Activated CD4-positive, alpha-beta T cell treated with anti-CD3 and anti-CD28 coated beads, Interleukin-2, amount 10 ng/mL, durations not matched to agents 7 days and 5 days (primary cell): ENCODE measurements at regions not wholly inside any gene's neighbourhood (a gene's known extent, or its start where the extent isn't known, plus 50 kb on each side); places are given as distances from the start of the nearest gene placed in this dataset.
"Not testable (repeated sequence)": the region's sequence is repeated elsewhere in the genome, so short reads cannot be mapped to it uniquely, and the experiment has no call there.

ENCODE experiments used
- CTCF ChIA-PET: fragments of 350-600 bp; sonication (Branson Sonifier 250); formaldehyde crosslinking; loops from one replicate; lab custom pipeline; 2021; ENCODE audit warnings: antibody characterized with exemption; lab: Charles Lee
- POLR2A ChIA-PET: fragments of 350-600 bp; sonication (Branson Sonifier 250); formaldehyde crosslinking; loops from one replicate; lab custom pipeline; 2021; ENCODE audit warnings: antibody characterized with exemption; lab: Charles Lee
- DNase-seq: peaks from one replicate; pipeline ENCODE4 v3.0.0-alpha.2; 2020
- H3K27ac Mint-ChIP-seq: one replicate; pipeline ENCODE4 v1.8.0; 2021; ENCODE audit warnings: mild to moderate bottlenecking, moderate library complexity, mixed read lengths
- H3K27me3 Mint-ChIP-seq: one replicate; pipeline ENCODE4 v1.8.0; 2021; ENCODE audit warnings: mixed read lengths
- H3K36me3 Mint-ChIP-seq: one replicate; pipeline ENCODE4 v1.8.0; 2021; ENCODE audit warnings: low read depth, mixed read lengths
- H3K4me1 Mint-ChIP-seq: one replicate; pipeline ENCODE4 v1.8.0; 2021; ENCODE audit warnings: mixed read lengths
- H3K4me3 Mint-ChIP-seq: one replicate; pipeline ENCODE4 v1.8.0; 2021; ENCODE audit warnings: mild to moderate bottlenecking, moderate library complexity, mixed read lengths
- H3K9me3 Mint-ChIP-seq: one replicate; pipeline ENCODE4 v1.8.0; 2021; ENCODE audit warnings: mixed read lengths

- no peaks in the 10 kb centered on the region for H3K27me3 Mint-ChIP-seq
- H3K4me3 Mint-ChIP-seq, result no peak overlapping the region
- CTCF ChIA-PET, result no interaction called here
- H3K4me1 Mint-ChIP-seq, result no peaks in the 10 kb centered on the region
- POLR2A ChIA-PET, result no interaction called here
- DNase-seq, result no peak
- no peaks in the 10 kb centered on the region for H3K9me3 Mint-ChIP-seq
- no peaks in the 10 kb centered on the region for H3K36me3 Mint-ChIP-seq
- no peak overlapping the region for H3K27ac Mint-ChIP-seq
Observed at GRCh38 chrX:40371376-40371775, 209.4 kb upstream of the ATP6AP2 start.

DNA sequence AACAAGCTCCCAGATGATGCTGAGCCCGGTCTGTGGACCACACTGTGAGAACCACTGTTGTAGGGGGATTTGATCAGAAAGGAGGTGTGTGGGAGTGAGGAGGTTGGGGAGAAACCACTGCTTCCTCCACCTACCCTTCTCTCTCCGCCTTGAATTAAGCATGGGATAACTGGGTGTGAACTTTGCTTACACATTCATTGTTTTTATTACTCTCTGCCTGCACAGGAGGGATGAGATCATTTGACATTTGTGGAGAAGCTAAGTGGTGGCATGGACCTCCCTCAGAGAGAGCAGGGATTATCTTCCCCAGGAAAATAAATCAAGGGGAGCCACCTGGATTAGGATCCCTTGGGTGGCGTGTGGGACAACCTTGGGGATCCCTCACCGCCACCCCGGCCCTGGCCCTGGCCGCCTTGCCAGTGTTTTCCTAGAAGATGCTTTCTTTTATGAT is 212.1 kb upstream of the ATP6AP2 start:
- Mint-ChIP-seq H3K4me1 (no peaks in the 10 kb centered on the region), H3K27me3 (no peaks in the 10 kb centered on the region), H3K4me3 (no peak overlapping the region), H3K9me3 (peaks cover 6% of the 10 kb centered on the region), H3K27ac (no peak overlapping the region), H3K36me3 (no peaks in the 10 kb centered on the region)
- no peak for DNase-seq
- ChIA-PET POLR2A (no interaction called here), CTCF (no interaction called here)

DNA sequence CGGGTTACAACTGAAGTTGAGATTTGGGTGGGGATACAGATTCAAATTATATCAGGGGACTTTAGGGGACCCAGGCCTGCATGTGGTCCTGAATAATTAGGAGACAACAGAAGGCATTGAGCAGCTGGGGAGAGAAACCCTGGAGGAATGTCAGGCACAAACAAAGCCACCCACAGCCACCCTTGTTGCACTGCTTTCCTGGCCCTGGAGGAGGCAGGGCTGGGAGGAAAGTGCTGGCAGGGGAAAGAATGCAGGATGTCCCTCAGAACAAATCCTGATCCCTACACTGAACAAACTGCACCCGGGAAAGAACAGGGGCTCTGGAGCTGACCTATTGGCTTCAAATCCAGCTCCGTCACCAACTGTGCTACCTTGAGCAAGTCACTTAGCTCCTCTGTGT is 214.1 kb upstream of the ATP6AP2 start:
- Mint-ChIP-seq H3K4me1 (no peaks in the 10 kb centered on the region), H3K4me3 (no peak overlapping the region), H3K36me3 (no peaks in the 10 kb centered on the region), H3K9me3 (peaks cover 6% of the 10 kb centered on the region), H3K27ac (no peak overlapping the region), H3K27me3 (no peaks in the 10 kb centered on the region)
- DNase-seq, result no peak
- CTCF ChIA-PET, result interaction anchor here (0.6 to 1.1 kb wide), 2 partner anchors 42 to 71 kb away, joined by 3 to 4 read pairs; no protein-coding TSS in a partner anchor
- POLR2A ChIA-PET, result no interaction called here

- H3K9me3 Mint-ChIP-seq, H3K4me3 Mint-ChIP-seq, H3K27me3 Mint-ChIP-seq, POLR2A ChIA-PET, H3K4me1 Mint-ChIP-seq, H3K36me3 Mint-ChIP-seq, DNase-seq, H3K27ac Mint-ChIP-seq, CTCF ChIA-PET: not testable (repeated sequence)
Observed at GRCh38 chrX:40362291-40362690, 218.5 kb upstream of the ATP6AP2 start.

DNA sequence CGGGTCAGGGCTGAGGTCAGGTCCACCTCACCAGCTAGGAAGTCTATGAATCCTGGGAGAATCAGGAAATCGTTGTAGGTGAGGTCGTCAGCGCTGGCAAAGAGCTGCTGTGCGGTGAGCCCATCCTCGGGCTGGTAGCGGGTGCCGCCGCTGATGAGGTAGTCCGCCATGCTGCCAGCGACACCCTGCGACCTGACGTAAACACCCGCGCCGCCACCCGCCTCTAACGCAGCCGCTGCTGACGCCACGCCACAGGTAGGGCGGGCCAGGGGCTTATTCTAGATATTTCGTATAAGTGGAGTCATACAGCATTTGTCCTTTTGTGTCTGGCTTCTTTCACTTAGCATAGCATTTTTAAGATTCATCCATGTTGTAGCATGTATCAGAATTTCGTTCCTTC is 220.2 kb upstream of the ATP6AP2 start:
- Mint-ChIP-seq H3K27me3 (no peaks in the 10 kb centered on the region), H3K36me3 (no peaks in the 10 kb centered on the region), H3K4me3 (no peak overlapping the region), H3K9me3 (peaks cover 6% of the 10 kb centered on the region), H3K4me1 (peaks cover 2% of the 10 kb centered on the region), H3K27ac (no peak overlapping the region)
- CTCF ChIA-PET, result no interaction called here
- no peak for DNase-seq
- POLR2A ChIA-PET, result no interaction called here

GRCh38 chrX:40359593-40359992 is 221.2 kb upstream of the ATP6AP2 start:
- ChIA-PET POLR2A (no interaction called here), CTCF (no interaction called here)
- H3K27me3 Mint-ChIP-seq, result no peaks in the 10 kb centered on the region
- no peak for DNase-seq
- no peak overlapping the region for H3K27ac Mint-ChIP-seq
- peaks cover 2% of the 10 kb centered on the region for H3K9me3 Mint-ChIP-seq
- no peak overlapping the region for H3K4me3 Mint-ChIP-seq
- peaks cover 2% of the 10 kb centered on the region for H3K4me1 Mint-ChIP-seq
- no peaks in the 10 kb centered on the region for H3K36me3 Mint-ChIP-seq

GRCh38 chrX:40358994-40359393 is 221.8 kb upstream of the ATP6AP2 start:
- H3K4me1 Mint-ChIP-seq, result peaks cover 2% of the 10 kb centered on the region
- no peak for DNase-seq
- ChIA-PET CTCF (no interaction called here), POLR2A (no interaction called here)
- no peaks in the 10 kb centered on the region for H3K27me3 Mint-ChIP-seq
- no peak overlapping the region for H3K4me3 Mint-ChIP-seq
- no peaks in the 10 kb centered on the region for H3K36me3 Mint-ChIP-seq
- no peaks in the 10 kb centered on the region for H3K9me3 Mint-ChIP-seq
- no peak overlapping the region for H3K27ac Mint-ChIP-seq

DNA sequence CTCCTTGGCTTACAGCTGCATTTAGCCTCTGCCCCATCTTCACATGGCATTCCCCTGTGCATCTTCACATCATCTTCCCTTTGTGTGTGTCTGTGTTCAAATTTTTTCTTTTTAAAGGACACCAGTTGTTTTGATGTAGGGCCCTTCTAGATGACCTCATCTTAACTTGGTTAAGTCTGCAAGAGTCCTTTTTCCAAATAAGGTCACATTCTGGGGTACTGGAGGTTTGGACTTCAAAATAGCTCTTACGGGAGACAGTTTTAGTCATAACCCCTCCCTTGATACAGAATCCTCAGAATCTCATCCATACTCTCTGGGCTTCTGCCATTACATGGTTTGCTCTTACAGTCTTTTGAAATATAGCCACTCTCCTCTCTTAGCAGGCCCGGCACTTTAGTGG is 231.5 kb upstream of the ATP6AP2 start:
- peaks cover 4% of the 10 kb centered on the region for H3K9me3 Mint-ChIP-seq
- ChIA-PET CTCF (no interaction called here), POLR2A (no interaction called here)
- H3K27me3 Mint-ChIP-seq, result peaks cover 1% of the 10 kb centered on the region
- H3K4me3 Mint-ChIP-seq, result no peak overlapping the region
- no peak overlapping the region for H3K27ac Mint-ChIP-seq
- no peaks in the 10 kb centered on the region for H3K4me1 Mint-ChIP-seq
- H3K36me3 Mint-ChIP-seq, result no peaks in the 10 kb centered on the region
- no peak for DNase-seq

DNA sequence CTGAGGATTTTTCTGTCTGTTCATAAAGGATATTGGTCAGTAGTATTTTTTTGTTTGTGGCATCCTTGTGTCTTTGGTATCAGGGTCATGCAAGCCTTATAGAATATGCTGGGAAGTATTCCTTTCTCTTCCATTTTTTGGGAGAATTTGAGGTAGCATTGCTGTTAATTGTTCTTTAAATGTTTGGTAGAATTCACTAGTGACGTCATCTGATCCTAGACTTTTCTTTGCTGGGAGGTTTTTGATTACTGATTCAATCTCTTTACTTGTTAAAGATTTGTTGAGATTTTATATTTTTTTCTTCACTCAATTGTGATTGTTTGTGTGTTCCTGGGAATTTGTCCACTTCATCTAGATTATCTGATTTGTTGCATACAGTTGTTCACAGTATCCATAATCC is 234.4 kb upstream of the ATP6AP2 start:
- Mint-ChIP-seq H3K36me3 (no peaks in the 10 kb centered on the region), H3K27me3 (peaks cover 1% of the 10 kb centered on the region), H3K9me3 (peaks cover 4% of the 10 kb centered on the region), H3K27ac (no peak overlapping the region), H3K4me3 (no peak overlapping the region), H3K4me1 (no peaks in the 10 kb centered on the region)
- ChIA-PET POLR2A (no interaction called here), CTCF (no interaction called here)
- DNase-seq, result no peak

DNA sequence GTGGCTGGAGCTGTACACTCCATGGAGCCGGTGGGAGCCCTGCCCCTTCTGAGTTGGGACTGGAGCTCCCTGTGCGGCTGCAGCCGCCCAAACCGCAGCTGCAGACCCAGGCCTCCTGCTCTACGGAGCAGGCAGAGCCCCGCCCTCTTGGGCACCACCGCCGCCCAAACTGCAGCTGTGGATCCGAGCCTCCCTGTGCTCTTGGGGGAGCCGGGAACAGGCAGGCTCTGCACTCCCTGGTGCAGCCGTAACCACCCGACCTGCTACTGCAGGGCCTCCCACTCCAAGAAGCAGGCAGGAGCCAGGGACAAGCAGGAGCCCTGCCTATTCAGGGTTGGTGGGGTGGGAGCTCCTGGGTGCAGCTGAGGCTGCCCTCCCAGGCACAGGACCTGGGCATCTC is 237.5 kb upstream of the ATP6AP2 start:
- no peaks in the 10 kb centered on the region for H3K36me3 Mint-ChIP-seq
- POLR2A ChIA-PET, result no interaction called here
- no peaks in the 10 kb centered on the region for H3K27me3 Mint-ChIP-seq
- no peak for DNase-seq
- CTCF ChIA-PET, result no interaction called here
- H3K4me3 Mint-ChIP-seq, result no peak overlapping the region
- H3K9me3 Mint-ChIP-seq, result peaks cover 4% of the 10 kb centered on the region
- H3K27ac Mint-ChIP-seq, result no peak overlapping the region
- no peaks in the 10 kb centered on the region for H3K4me1 Mint-ChIP-seq

DNA sequence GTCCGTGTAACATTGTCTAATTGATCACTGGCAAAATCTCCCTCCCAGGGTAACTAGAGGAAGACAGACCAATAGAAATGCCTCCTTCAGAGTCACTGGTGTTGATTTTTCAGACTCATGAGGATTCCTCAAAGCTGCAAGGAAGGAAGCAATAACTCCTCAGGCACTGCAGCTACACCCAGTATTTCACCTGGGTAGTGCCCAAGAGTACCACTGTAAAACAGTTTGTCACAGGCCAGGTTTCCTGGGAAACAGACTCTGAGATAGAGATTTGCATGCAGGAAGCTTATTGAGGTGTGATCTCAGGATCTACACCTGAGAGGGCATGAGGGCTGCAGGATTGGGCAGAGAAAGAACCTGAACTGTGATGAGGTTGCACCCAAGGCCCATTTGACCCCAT is 240.7 kb upstream of the ATP6AP2 start:
- no peaks in the 10 kb centered on the region for H3K36me3 Mint-ChIP-seq
- CTCF ChIA-PET, result no interaction called here
- H3K4me1 Mint-ChIP-seq, result no peaks in the 10 kb centered on the region
- no peak overlapping the region for H3K27ac Mint-ChIP-seq
- no peaks in the 10 kb centered on the region for H3K9me3 Mint-ChIP-seq
- H3K4me3 Mint-ChIP-seq, result no peak overlapping the region
- DNase-seq, result no peak
- POLR2A ChIA-PET, result no interaction called here
- no peaks in the 10 kb centered on the region for H3K27me3 Mint-ChIP-seq

GRCh38 chrX:40333344-40333743 is 235.6 kb upstream of the BCOR start:
- CTCF ChIA-PET, result no interaction called here
- POLR2A ChIA-PET, result no interaction called here
- Mint-ChIP-seq H3K4me3 (no peak overlapping the region), H3K4me1 (peaks cover 5% of the 10 kb centered on the region), H3K9me3 (peaks cover 5% of the 10 kb centered on the region), H3K36me3 (peaks cover 2% of the 10 kb centered on the region), H3K27ac (no peak overlapping the region), H3K27me3 (no peaks in the 10 kb centered on the region)
- DNase-seq, result no peak

- peaks cover 5% of the 10 kb centered on the region for H3K9me3 Mint-ChIP-seq
- CTCF ChIA-PET, result no interaction called here
- no peak overlapping the region for H3K4me3 Mint-ChIP-seq
- H3K27me3 Mint-ChIP-seq, result no peaks in the 10 kb centered on the region
- H3K27ac Mint-ChIP-seq, result no peak overlapping the region
- H3K4me1 Mint-ChIP-seq, result peaks cover 5% of the 10 kb centered on the region
- no peak for DNase-seq
- peaks cover 2% of the 10 kb centered on the region for H3K36me3 Mint-ChIP-seq
- POLR2A ChIA-PET, result no interaction called here
Observed at GRCh38 chrX:40331762-40332161, 234.0 kb upstream of the BCOR start.

DNA sequence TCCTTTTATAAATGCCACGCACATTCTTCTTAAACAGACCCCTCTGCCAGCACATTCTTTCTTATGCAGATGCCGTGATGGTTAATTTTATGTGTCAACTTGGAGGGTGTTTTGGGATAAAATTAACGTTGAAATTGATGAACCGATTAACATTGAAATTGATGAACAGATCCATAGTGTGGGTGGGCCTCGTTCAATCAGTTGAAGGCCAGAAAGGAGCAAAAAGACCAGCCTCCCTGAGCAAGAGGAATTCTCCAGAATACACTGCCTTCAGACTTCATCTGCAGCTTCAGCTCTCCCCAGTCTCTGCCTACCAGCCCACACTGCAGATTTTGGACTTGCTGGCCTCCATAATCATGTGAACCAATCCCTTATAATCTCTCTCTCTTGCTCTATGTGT is 233.6 kb upstream of the BCOR start:
- CTCF ChIA-PET, result no interaction called here
- H3K9me3 Mint-ChIP-seq, result peaks cover 5% of the 10 kb centered on the region
- POLR2A ChIA-PET, result no interaction called here
- H3K36me3 Mint-ChIP-seq, result peaks cover 2% of the 10 kb centered on the region
- no peak overlapping the region for H3K27ac Mint-ChIP-seq
- H3K4me3 Mint-ChIP-seq, result no peak overlapping the region
- H3K4me1 Mint-ChIP-seq, result peaks cover 5% of the 10 kb centered on the region
- no peaks in the 10 kb centered on the region for H3K27me3 Mint-ChIP-seq
- no peak for DNase-seq
